ENCODE measurements at regions not wholly inside any gene's neighbourhood (a gene's known extent, or its start where the extent isn't known, plus 50 kb on each side); places are given as distances from the start of the nearest gene placed in this dataset.

DNA sequence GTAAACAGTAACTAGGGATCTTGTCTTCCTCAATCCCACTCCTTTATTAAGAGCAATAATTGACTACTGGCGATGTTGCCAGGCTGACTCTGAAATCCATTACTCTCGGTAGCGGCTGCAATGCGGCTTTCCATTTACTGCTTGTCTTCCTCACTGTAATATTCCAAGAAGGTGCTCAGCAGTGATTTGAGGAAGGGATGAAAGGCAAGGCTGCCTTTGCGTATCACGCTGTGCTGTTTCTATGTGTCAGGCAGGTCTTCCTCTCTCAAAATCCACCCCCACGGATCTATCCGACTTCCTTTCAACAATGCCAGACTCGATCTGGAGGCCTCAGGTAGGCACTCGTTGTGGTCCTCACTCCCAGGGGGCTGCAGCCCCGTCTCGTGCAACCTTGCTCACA is 261.4 kb upstream of the CDH4 start:
- no peak for DNase-seq (ENCODE audit: low read depth)

GRCh38 chr20:60993433-60994044 is 258.5 kb upstream of the CDH4 start:
- DNase-seq (ENCODE audit: low read depth), result no peak

- no peak for DNase-seq (ENCODE audit: low read depth)
Measured at GRCh38 chr20:60999250-60999649, 252.8 kb upstream of the CDH4 start.

- no peak for DNase-seq (ENCODE audit: low read depth)
Measured at GRCh38 chr20:61002090-61002489, 250.0 kb upstream of the CDH4 start.

- no peak for DNase-seq (ENCODE audit: low read depth)
Measured at GRCh38 chr20:61014491-61014890, 237.6 kb upstream of the CDH4 start.

GRCh38 chr20:61015602-61016001 is 236.5 kb upstream of the CDH4 start:
- no peak for DNase-seq (ENCODE audit: low read depth)

DNA sequence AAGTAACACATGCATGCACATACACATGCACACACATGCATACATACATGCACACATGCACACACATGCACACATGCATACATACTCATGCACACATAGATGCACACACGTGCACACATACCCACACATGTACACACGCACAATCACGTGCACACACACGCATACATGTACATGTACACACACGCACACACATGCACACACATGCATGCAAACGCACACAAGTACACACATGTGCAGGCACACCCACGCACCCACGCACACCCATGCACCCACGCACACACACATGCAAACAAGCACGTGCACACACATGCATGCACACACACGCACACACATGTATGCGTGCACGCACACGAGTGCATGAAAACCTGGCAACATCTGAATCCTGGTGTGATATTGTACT is 232.7 kb upstream of the CDH4 start:
- DNase-seq (ENCODE audit: low read depth), result no peak

- no peak for DNase-seq (ENCODE audit: low read depth)
Measured at GRCh38 chr20:61023612-61024011, 228.4 kb upstream of the CDH4 start.

- no peak for DNase-seq (ENCODE audit: low read depth)
Measured at GRCh38 chr20:61024390-61024789, 227.7 kb upstream of the CDH4 start.

DNA sequence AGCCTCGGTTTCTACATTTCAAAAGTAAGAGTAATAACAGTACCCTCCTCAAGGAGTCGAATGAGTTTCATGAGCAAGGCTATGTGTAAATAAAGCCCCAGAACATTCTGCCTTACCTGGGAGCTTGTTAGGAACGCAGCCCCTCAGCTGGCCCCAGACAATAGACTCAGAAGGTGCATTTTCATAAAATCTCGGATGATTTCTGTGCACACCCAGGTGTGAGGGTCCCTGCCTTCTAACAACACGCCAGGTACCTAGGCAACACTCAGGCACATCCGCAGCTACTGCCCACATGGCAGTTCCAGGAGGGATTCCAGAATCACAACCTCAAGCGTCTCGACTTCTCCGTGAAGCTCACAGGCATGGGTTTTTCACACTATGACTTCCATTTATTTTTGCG is 226.5 kb upstream of the CDH4 start:
- DNase-seq (ENCODE audit: low read depth), result no peak

DNA sequence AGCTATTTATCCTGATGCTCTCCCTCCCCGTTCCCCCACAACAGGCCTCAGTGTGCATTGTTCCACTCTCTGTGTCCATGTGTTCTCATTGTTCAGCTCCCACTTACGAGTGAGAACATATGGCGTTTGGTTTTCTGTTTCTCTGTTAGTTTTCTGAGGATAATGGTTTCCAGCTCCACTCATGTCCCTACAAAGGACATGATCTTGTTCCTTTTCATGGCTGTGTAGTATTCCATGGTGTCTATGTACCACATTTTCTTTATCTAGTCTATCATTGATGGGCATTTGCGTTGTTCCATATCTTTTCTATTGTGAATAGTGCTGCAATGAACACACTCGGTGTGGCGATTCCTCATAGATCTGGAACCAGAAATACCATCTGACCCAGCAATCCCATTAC is 225.9 kb upstream of the CDH4 start:
- DNase-seq (ENCODE audit: low read depth), result no peak

- DNase-seq (ENCODE audit: low read depth), result no peak
Measured at GRCh38 chr20:61026731-61027130, 225.3 kb upstream of the CDH4 start.

DNA sequence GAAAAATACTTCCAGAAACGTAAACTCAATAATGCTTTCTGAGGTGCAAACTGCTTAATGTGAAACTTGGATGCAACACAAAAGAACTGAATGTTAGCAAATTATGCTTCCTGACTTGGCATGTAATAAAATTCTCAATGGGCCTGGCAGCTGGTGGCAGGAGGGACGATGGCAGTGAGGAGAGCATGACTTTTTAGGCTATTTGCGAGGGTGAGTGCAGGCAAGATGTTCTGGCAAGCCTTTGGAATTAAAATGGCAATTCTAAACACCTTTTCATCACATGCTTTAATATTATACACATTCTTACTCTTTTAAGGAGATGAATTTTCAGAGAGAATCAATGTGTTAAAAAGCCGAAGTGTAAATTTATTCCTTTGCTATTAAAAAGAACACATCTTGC is 224.8 kb upstream of the CDH4 start:
- no peak for DNase-seq (ENCODE audit: low read depth)

- no peak for DNase-seq (ENCODE audit: low read depth)
Measured at GRCh38 chr20:61030130-61030529, 221.9 kb upstream of the CDH4 start.

GRCh38 chr20:61031101-61031830 is 220.8 kb upstream of the CDH4 start:
- DNase-seq (ENCODE audit: low read depth), result no peak

GRCh38 chr20:61037498-61037897 is 214.6 kb upstream of the CDH4 start:
- no peak for DNase-seq (ENCODE audit: low read depth)

GRCh38 chr20:61041481-61041880 is 210.6 kb upstream of the CDH4 start:
- no peak for DNase-seq (ENCODE audit: low read depth)

DNA sequence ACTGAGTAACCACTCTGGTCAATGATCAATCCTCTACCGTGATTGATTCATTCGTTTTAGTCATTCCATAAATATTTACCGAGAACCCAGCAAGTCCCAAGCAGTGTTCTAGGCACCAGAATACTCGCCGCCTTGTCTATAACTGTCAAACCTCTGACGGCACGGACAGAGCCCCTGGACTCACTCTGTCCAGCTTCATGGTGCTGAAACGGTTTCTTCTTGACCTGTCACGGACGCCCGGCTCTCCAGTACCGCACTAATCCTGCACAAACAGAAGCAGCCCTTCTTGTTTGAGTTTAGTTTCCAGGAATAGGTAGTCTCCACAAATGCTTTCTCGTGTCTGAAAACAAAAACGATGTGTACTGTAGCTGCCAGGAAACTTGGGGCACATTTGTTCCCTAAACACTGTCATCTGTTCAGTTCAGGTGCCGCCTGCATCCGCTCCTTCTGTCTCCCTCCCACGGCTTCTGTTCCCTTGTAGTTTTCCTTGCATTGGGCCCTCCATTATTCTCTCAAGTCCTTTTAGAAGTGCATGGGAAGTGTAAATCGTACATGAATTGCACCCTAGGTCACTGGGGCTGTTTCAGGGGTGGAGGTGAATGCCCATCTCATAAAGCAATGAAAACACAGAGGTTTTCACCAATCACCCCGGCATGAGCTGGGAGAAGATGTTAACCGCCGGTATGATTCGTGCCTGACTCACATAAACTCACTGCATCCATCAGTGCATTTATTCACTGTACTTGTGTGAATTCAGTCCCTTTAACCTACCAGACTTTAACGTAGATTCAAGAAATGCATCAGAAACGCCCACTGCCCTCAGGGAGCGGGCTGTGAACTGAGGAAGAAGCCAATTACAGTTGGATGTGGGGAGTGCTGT is 209.3 kb upstream of the CDH4 start:
- no peak for DNase-seq (ENCODE audit: low read depth)

GRCh38 chr20:61043681-61044080 is 208.4 kb upstream of the CDH4 start:
- no peak for DNase-seq (ENCODE audit: low read depth)

- no peak for DNase-seq (ENCODE audit: low read depth)
Measured at GRCh38 chr20:61044499-61044898, 207.6 kb upstream of the CDH4 start.

DNA sequence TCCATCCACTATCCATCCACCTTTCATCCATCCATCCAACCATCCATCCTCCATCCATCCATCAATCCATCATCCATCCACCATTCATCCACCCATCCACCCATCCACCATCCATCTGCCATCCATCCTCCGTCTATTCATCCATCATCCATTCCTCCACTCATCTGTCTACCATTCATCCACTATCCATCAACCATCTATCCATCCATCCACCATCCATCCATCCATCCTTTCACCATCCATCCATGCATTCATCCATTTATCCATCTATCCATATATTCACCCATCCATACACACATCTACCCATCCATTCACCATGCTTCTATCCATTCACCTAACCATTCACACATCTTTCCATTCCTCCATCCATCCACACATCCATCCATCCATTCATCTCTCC is 207.0 kb upstream of the CDH4 start:
- DNase-seq (ENCODE audit: low read depth), result no peak

GRCh38 chr20:61045876-61046585 is 206.0 kb upstream of the CDH4 start:
- no peak for DNase-seq (ENCODE audit: low read depth)

Data from forelimb muscle (tissue), 1 donor.